HG02623 (cell line): ENCODE measurements at regions not wholly inside any gene's neighbourhood (a gene's known extent, or its start where the extent isn't known, plus 50 kb on each side); places are given as distances from the start of the nearest gene placed in this dataset.
"Not testable (repeated sequence)": the region's sequence is repeated elsewhere in the genome, so short reads cannot be mapped to it uniquely, and the experiment has no call there.

ENCODE experiments used
- ATAC-seq: cut with Tn5 transposase; IDR thresholded peaks from one replicate; pipeline ENCODE4 v1.9.1; 2021; ENCODE audit warnings: moderate library complexity; ENCODE audit not compliant: unreplicated experiment

GRCh38 chr13:78540058-78540457 lies 63.3 kb downstream of the POU4F1 start:
- no peak for ATAC-seq

- ATAC-seq, result not testable (repeated sequence)
These were observed 77.3 kb downstream of the POU4F1 start for GRCh38 chr13:78526044-78526443.

- no peak for ATAC-seq
These were observed 78.4 kb downstream of the POU4F1 start for GRCh38 chr13:78524936-78525335.

- no peak for ATAC-seq
These were observed 82.3 kb downstream of the POU4F1 start for GRCh38 chr13:78521091-78521490.

DNA sequence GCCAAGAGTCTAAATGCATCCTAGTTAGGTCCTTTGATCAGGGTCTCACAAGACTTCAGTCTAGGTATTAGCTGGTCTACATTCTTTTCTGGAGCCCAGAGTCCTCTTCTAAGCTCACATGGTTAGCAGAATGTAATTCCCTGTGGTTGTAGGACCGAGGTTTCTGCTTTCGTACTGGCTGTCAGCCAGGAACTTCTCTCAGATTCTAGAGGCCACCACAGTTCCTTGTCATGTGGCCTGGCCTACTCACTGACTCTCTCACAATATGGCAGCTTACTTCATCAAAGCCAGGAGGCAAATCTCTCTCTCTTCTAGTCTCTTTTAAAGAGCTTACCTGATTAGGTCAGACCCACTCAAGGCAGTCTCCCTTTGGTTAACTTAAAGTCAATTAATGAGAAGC lies 82.9 kb downstream of the POU4F1 start:
- ATAC-seq, result no peak

DNA sequence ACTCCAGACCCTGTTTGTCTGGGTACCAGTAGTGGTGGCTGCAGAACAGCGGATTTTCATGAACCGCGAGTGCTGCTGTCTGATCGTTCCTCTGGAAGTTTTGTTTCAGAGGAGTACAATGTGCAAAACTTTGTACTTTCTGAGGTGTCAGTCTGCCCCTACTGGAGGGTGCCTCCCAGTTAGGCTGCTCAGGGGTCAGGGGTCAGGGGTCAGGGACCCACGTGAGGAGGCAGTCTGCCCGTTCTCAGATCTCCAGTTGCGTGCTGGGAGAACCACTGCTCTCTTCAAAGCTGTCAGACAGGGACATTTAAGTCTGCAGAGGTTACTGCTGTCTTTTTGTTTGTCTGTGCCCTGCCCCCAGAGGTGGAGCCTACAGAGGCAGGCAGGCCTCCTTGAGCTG lies 84.9 kb downstream of the POU4F1 start:
- not testable (repeated sequence) for ATAC-seq

GRCh38 chr13:78499802-78500201 lies 103.5 kb downstream of the POU4F1 start:
- no peak for ATAC-seq

- no peak for ATAC-seq
These were observed 105.5 kb downstream of the POU4F1 start for GRCh38 chr13:78497702-78498355.

- no peak for ATAC-seq
These were observed 111.4 kb downstream of the POU4F1 start for GRCh38 chr13:78491978-78492377.

DNA sequence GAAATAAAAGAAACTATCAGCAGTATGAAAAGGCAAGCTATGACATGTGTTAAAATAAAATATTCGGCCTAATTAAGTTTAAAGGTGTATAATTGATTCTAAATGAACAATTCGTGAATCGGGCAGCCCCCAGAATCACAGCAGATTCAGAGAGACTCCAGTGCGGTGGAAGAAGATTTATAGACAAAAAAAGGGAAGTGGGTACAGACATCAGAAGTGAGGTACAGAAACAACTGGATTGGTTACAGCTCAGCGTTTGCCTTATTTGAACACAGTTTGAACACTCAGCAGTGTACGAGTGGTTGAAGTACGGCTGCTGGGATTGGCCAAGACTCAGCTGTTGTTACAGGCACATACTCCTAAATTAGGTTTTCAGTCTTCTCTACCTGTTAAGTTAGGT lies 113.1 kb downstream of the POU4F1 start:
- ATAC-seq, result not testable (repeated sequence)

DNA sequence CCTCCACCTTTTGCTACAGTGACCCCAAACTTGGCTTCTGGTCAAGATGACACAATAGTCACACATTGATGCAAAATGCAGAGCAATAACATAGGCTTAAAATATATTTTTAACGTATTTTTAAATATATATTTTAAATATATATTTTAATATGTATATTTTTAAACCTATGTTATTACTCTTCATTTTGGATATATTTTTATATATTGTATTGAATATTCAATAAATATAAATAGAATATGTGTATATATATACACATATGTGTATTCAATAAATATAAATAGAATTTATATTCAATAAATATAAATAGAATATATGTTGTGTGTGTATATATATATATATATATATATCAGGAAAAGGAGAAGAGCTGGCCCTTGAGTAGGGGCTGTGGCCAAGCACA lies 115.6 kb downstream of the POU4F1 start:
- ATAC-seq, result no peak

DNA sequence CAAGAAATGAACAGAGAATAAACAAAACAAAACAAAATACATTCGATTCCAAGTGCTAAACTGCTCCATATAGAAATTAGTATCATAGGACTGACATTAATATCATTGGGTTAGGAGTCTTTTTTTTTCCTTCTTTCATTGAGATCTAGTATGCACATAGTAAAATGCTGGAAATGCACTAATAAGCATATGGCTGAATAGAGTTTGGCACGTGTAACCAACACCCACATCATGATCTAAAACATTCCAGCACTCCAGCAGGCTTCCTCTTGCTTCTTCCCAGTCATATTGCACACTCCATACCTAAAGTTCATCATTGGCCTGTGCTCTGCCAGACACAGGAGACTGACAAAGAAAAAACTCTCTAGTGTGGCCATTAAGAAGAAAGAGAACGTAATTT lies 117.5 kb downstream of the POU4F1 start:
- no peak for ATAC-seq

- ATAC-seq, result no peak
These were observed 125.2 kb downstream of the POU4F1 start for GRCh38 chr13:78478183-78478582.

DNA sequence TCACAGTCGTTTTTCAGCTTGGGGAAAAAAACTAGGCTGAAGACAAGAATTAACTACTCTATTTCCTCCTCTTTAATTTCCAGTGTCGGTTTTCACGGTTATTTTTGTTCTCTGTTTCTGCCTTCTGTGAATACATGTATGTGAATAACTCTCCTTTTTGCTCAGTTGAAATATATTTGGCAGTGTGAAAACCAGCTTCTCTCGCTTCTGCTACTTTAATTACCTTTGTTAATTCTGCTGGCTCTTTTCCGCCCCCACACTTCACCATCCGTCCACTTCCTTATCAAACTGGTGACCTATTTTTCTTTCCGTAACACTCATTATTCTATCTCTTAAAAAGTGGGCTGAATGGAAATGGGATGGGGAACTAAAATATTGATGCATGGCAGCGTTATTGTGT lies 126.4 kb downstream of the POU4F1 start:
- ATAC-seq, result no peak

DNA sequence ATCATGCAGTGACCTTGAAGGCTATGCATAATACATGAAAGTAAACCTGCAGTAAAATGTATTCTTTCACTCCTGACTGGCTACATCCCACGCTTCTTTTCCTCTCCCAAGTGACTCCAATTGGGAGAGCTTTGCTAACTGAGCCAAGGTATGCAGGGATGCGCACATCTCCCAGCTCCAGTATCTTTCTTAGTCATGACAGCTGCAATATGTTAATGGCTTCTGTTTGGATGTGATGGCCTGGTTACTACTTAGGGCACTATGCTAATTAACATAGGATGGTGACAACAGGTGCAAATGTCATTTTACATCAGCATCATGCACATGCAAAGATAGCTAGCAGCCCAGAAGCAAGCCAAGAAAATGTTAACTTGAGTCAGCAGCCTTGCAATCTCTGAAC lies 134.7 kb downstream of the POU4F1 start:
- ATAC-seq, result no peak

- no peak for ATAC-seq
These were observed 138.1 kb downstream of the POU4F1 start for GRCh38 chr13:78465250-78465649.

GRCh38 chr13:78460176-78460575 lies 143.2 kb downstream of the POU4F1 start:
- ATAC-seq, result no peak

GRCh38 chr13:78443839-78444238 lies 159.5 kb downstream of the POU4F1 start:
- ATAC-seq, result no peak

DNA sequence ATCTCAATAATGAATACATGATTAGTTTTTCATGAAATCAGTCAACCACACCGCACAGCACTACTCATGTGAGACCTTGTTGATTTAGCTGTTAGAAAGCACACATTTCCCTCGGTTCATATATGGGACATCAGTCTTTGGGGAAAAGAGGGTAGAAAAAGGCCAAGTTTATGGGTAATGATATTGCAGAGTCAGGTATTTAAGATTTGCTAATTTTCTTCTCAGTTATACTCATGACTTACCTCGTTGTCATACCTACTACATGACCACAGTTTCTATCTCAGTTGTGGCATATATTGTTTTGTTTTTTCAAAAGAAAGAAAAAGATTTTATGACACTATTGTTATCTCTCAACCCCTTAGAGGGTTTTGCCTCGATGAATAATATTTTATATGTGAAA lies 165.6 kb downstream of the POU4F1 start:
- no peak for ATAC-seq

- no peak for ATAC-seq
These were observed 167.0 kb downstream of the POU4F1 start for GRCh38 chr13:78436311-78436710.

- ATAC-seq, result no peak
These were observed 172.0 kb downstream of the POU4F1 start for GRCh38 chr13:78431328-78431727.

DNA sequence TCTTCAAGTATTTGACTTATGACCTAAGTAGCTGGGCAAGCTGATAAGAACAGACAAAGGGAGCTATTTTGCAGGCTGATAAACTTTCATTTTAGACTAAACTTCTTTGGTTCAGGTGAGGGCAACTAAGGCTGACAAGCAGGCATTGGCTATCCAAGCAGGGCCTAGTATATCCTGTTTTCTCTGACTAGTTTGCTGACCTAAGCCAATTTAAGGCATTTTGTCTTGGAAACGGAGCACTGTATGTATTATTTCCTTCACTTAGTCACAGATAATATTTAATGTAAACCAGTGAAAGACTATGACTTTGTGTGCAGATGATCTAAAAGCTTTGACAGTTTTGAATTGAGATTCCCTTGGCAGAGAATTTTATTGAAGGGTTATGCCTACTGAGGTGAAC lies 172.5 kb downstream of the POU4F1 start:
- no peak for ATAC-seq

- ATAC-seq, result no peak
These were observed 173.1 kb downstream of the POU4F1 start for GRCh38 chr13:78430166-78430791.
